MCF 10A (cell line): ENCODE measurements at regions not wholly inside any gene's neighbourhood (a gene's known extent, or its start where the extent isn't known, plus 50 kb on each side); places are given as distances from the start of the nearest gene placed in this dataset.

Source experiments
- BruUV-seq: library from RNA; stranded (reverse); fragments of 400-500 nt; replicated peaks from 2 replicates; lab custom pipeline; 2021; lab: Mats Ljungman, UMichigan
- CTCF ChIA-PET: fragments of 300-600 bp; sonication (Branson Sonifier 250); formaldehyde crosslinking; extraction: SDS; loops from one replicate; lab custom pipeline; 2021; ENCODE audit warnings: antibody characterized with exemption, inconsistent platforms; lab: Yijun Ruan, JAX
- POLR2A ChIA-PET: fragments of 300-600, 350-650 bp; sonication (Branson Sonifier 250); formaldehyde crosslinking; extraction: SDS; loops from one replicate; lab custom pipeline; 2020; ENCODE audit warnings: antibody characterized with exemption, inconsistent platforms; lab: Yijun Ruan, JAX
- DNase-seq: peaks from one replicate; pipeline ENCODE4 v3.0.0-alpha.2; 2018; ENCODE audit not compliant: unreplicated experiment
- H3K27ac Mint-ChIP-seq: one replicate; pipeline ENCODE4 v1.8.0; 2022; ENCODE audit warnings: mild to moderate bottlenecking, low read depth, mixed read lengths; ENCODE audit not compliant: unreplicated experiment
- H3K27me3 Mint-ChIP-seq: one replicate; pipeline ENCODE4 v1.8.0; 2022; ENCODE audit warnings: mixed read lengths; ENCODE audit not compliant: insufficient read depth, unreplicated experiment
- H3K36me3 Mint-ChIP-seq: one replicate; pipeline ENCODE4 v1.8.0; 2022; ENCODE audit warnings: mild to moderate bottlenecking, moderate library complexity, mixed read lengths; ENCODE audit not compliant: insufficient read depth, unreplicated experiment
- H3K4me1 Mint-ChIP-seq: one replicate; pipeline ENCODE4 v1.8.0; 2022; ENCODE audit warnings: mixed read lengths; ENCODE audit not compliant: insufficient read depth, unreplicated experiment
- H3K4me3 Mint-ChIP-seq: one replicate; pipeline ENCODE4 v1.8.0; 2022; ENCODE audit warnings: mild to moderate bottlenecking, moderate library complexity, mixed read lengths; ENCODE audit not compliant: unreplicated experiment
- H3K9me3 Mint-ChIP-seq: one replicate; pipeline ENCODE4 v1.8.0; 2022; ENCODE audit warnings: mixed read lengths; ENCODE audit not compliant: unreplicated experiment
- intact Hi-C: fragments of 100-400 bp; cut with micrococcal nuclease; formaldehyde crosslinking; loops from 2 replicates; pipeline ENCODE4 v1.14.1; 2022
- TF ChIP-seq, protein P1 (sequence below): fragments of 200-600 bp; IDR thresholded peaks from one replicate; pipeline ENCODE4 v1.8.0; 2022; ENCODE audit warnings: antibody characterized with exemption, mild to moderate bottlenecking; ENCODE audit not compliant: unreplicated experiment

DNA sequence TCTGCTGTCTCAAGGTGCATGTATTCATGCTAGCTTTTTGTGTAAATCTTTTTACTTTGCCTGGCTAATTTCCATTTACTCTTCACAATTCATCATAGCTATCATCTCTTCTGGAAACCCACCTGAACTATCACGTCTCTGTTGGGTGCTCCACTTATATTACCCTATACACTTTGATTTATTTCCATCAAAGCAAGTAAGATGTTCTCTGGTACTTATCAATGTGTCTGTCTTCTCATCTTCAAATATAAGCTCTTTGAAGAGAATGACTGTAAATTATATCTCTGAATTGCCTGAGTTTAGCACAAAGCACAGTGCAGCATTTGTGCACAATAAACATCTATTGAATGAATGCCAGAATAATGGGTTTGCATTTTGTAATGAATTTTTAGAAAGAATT, 1129.7 kb downstream of the LRFN5 start:
- H3K4me3 Mint-ChIP-seq = no peak overlapping the region
- H3K36me3 Mint-ChIP-seq = no peaks in the 10 kb centered on the region
- DNase-seq = no peak
- intact Hi-C loops = no loop called here
- TF ChIP-seq, protein P1, sequence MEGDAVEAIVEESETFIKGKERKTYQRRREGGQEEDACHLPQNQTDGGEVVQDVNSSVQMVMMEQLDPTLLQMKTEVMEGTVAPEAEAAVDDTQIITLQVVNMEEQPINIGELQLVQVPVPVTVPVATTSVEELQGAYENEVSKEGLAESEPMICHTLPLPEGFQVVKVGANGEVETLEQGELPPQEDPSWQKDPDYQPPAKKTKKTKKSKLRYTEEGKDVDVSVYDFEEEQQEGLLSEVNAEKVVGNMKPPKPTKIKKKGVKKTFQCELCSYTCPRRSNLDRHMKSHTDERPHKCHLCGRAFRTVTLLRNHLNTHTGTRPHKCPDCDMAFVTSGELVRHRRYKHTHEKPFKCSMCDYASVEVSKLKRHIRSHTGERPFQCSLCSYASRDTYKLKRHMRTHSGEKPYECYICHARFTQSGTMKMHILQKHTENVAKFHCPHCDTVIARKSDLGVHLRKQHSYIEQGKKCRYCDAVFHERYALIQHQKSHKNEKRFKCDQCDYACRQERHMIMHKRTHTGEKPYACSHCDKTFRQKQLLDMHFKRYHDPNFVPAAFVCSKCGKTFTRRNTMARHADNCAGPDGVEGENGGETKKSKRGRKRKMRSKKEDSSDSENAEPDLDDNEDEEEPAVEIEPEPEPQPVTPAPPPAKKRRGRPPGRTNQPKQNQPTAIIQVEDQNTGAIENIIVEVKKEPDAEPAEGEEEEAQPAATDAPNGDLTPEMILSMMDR = no peak
- BruUV-seq = no TSS peak
- H3K27me3 Mint-ChIP-seq = no peaks in the 10 kb centered on the region
- peaks cover 6% of the 10 kb centered on the region for H3K4me1 Mint-ChIP-seq
- POLR2A ChIA-PET = interaction anchor here (0.6 kb wide), 1 partner anchor 516 kb away, joined by 3 read pairs; no protein-coding TSS in a partner anchor
- peaks cover 7% of the 10 kb centered on the region for H3K9me3 Mint-ChIP-seq
- CTCF ChIA-PET = no interaction called here
- H3K27ac Mint-ChIP-seq = no peak overlapping the region

- Mint-ChIP-seq H3K27ac (no peak overlapping the region), H3K4me1 (peaks cover 6% of the 10 kb centered on the region), H3K27me3 (no peaks in the 10 kb centered on the region), H3K9me3 (peaks cover 7% of the 10 kb centered on the region), H3K36me3 (no peaks in the 10 kb centered on the region), H3K4me3 (no peak overlapping the region)
- POLR2A ChIA-PET = interaction anchor here (0.6 to 0.7 kb wide), 3 partner anchors 244 to 1453 kb away, joined by 3 to 4 read pairs (median 3); no protein-coding TSS in a partner anchor
- intact Hi-C loops = no loop called here
- no peak for DNase-seq
- TF ChIP-seq, protein P1 = no peak
- CTCF ChIA-PET = no interaction called here
- no TSS peak for BruUV-seq
Measured at GRCh38 chr14:42734041-42734440, 1127.4 kb downstream of the LRFN5 start.

DNA sequence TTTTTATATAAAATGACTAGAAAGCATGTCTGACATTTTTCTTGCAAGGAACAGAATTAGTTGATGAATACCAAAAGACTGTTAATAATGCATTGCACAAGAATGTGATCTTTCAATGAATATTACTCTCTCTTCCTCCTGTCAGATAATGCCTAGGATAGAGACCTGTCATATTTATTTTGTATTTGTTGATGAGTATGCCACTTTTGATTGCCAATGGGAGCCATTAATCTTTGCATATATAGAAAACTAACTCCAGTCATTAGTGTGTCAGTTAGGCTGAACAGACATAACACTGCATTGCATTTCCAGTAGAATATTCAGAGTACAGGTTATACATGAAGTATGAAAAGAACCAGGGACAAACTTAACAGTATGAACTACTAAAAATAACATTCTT, 1125.3 kb downstream of the LRFN5 start:
- peaks cover 7% of the 10 kb centered on the region for H3K9me3 Mint-ChIP-seq
- POLR2A ChIA-PET = no interaction called here
- no peak for DNase-seq
- no TSS peak for BruUV-seq
- peaks cover 6% of the 10 kb centered on the region for H3K4me1 Mint-ChIP-seq
- CTCF ChIA-PET = no interaction called here
- H3K36me3 Mint-ChIP-seq = no peaks in the 10 kb centered on the region
- TF ChIP-seq, protein P1 = no peak
- H3K27ac Mint-ChIP-seq = no peak overlapping the region
- no peaks in the 10 kb centered on the region for H3K27me3 Mint-ChIP-seq
- intact Hi-C loops = no loop called here
- H3K4me3 Mint-ChIP-seq = no peak overlapping the region

DNA sequence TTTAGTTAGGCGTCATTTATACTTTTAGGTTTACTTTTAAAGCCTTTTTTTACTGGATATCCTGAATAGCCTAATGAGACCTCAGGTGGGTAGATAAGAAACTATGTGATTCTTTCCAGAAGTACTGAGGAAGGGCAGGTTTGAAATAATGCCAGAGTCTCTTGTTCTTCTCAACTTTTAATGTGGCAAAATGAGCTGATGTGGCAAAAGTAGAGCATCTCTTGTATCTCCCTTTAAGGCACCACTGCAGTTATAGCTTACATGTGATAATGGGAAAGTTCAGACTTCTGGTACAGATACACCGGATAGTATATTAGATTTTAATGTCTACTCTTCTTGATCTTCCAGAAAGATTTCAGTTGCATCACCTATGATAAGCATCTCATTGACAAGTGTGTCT, 1124.8 kb downstream of the LRFN5 start:
- Mint-ChIP-seq H3K36me3 (no peaks in the 10 kb centered on the region), H3K4me1 (peaks cover 6% of the 10 kb centered on the region), H3K27ac (no peak overlapping the region), H3K9me3 (peaks cover 6% of the 10 kb centered on the region), H3K4me3 (no peak overlapping the region), H3K27me3 (no peaks in the 10 kb centered on the region)
- ChIA-PET POLR2A (no interaction called here), CTCF (no interaction called here)
- BruUV-seq = no TSS peak
- DNase-seq = no peak
- intact Hi-C loops = no loop called here
- TF ChIP-seq, protein P1 = no peak
